ENCODE measurements at regions not wholly inside any gene's neighbourhood (a gene's known extent, or its start where the extent isn't known, plus 50 kb on each side); places are given as distances from the start of the nearest gene placed in this dataset.
"Not testable (repeated sequence)": the region's sequence is repeated elsewhere in the genome, so short reads cannot be mapped to it uniquely, and the experiment has no call there.

DNA sequence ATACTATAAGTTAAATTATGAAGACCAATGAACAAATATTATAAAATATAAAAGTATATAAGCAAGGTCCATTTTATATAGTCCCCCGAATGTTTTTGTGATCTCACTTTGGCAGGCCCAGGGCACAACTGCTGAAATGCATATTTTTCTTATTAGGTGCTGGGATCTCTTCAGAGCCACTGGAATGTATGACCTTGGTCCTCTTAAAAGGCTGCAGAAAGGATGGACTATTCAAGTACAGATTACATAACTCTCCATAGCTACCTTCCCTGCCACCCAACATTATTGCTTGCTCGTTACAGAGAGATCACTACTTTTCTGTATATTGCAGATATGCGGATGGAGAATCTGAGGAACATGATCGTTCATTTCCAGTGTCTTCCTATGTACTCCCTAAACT is 925.6 kb upstream of the CELF4 start:
- TF ChIP-seq, protein P1, sequence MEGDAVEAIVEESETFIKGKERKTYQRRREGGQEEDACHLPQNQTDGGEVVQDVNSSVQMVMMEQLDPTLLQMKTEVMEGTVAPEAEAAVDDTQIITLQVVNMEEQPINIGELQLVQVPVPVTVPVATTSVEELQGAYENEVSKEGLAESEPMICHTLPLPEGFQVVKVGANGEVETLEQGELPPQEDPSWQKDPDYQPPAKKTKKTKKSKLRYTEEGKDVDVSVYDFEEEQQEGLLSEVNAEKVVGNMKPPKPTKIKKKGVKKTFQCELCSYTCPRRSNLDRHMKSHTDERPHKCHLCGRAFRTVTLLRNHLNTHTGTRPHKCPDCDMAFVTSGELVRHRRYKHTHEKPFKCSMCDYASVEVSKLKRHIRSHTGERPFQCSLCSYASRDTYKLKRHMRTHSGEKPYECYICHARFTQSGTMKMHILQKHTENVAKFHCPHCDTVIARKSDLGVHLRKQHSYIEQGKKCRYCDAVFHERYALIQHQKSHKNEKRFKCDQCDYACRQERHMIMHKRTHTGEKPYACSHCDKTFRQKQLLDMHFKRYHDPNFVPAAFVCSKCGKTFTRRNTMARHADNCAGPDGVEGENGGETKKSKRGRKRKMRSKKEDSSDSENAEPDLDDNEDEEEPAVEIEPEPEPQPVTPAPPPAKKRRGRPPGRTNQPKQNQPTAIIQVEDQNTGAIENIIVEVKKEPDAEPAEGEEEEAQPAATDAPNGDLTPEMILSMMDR (IDR thresholded peaks at IDR 0.05; ENCODE audit: insufficient read depth, low read depth, low read length) = no peak
- H3K4me3 ChIP-seq (ENCODE audit: low read depth, low read length) = no peak overlapping the region
- DNase-seq (ENCODE audit: low read depth) = no peak

DNA sequence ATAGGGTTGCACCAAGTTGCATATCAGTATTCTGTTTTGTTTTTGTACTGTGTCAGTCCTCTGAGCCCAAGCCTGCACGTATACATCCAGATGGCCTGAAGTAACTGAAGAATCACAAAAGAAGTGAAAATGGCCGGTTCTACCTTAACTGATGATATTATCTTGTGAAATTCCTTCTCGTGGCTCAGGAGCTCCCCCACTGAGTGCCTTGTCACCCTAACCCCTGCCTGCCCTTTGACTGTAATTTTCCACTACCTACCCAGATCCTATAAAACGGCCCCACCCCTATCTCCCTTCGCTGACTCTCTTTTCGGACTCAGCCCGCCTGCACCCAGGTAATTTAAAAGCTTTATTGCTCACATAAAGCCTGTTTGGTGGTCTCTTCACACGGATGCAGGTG is 924.1 kb upstream of the CELF4 start:
- not testable (repeated sequence) for DNase-seq (ENCODE audit: low read depth); H3K4me3 ChIP-seq (ENCODE audit: low read depth, low read length)

- DNase-seq (ENCODE audit: low read depth) = no peak
- H3K4me3 ChIP-seq (ENCODE audit: low read depth, low read length) = no peak overlapping the region
- TF ChIP-seq, protein P1 (IDR thresholded peaks at IDR 0.05; ENCODE audit: insufficient read depth, low read depth, low read length) = no peak
Observed at GRCh38 chr18:38487521-38487920, 921.9 kb upstream of the CELF4 start.

DNA sequence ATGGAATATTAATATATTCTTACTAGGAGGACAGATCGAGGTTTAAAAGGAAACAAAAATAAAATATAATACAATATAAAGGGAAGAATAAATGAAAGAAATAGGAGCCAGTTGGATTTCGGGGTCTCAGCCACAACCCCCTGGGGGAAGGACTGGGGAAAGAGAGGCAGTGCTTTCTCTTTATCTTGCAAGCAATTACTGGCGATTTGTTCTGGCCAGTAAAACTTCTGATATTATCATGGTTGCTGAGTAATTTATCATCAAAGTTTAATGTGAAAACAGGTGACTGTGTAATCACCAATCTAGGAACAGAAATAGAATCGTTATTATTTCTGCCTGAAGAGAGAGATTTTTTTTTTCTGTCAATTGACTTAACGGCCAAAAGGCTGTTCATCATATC is 917.7 kb upstream of the CELF4 start:
- TF ChIP-seq, protein P1 (IDR thresholded peaks at IDR 0.05; ENCODE audit: insufficient read depth, low read depth, low read length) = no peak
- no peak overlapping the region for H3K4me3 ChIP-seq (ENCODE audit: low read depth, low read length)
- no peak for DNase-seq (ENCODE audit: low read depth)

DNA sequence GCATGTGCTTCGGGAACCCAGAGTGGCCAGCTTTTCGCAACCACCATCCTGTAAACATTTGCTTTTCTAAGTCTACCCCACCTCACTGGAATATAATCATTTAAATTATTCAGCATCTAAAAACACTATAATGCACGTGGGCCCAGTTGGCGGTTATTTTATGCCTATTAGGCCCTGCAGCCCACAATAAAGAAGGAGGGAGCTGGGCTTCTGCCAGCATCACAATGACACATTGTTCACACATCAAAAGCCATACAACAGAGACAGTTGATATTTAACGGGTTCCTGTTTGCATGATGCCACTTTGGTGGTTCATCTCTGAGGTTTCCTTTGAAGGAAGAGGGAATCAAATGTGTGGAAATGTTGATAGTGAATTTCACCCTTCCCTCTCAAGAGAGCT is 916.0 kb upstream of the CELF4 start:
- H3K4me3 ChIP-seq (ENCODE audit: low read depth, low read length) = no peak overlapping the region
- TF ChIP-seq, protein P1 (IDR thresholded peaks at IDR 0.05; ENCODE audit: insufficient read depth, low read depth, low read length) = no peak

DNA sequence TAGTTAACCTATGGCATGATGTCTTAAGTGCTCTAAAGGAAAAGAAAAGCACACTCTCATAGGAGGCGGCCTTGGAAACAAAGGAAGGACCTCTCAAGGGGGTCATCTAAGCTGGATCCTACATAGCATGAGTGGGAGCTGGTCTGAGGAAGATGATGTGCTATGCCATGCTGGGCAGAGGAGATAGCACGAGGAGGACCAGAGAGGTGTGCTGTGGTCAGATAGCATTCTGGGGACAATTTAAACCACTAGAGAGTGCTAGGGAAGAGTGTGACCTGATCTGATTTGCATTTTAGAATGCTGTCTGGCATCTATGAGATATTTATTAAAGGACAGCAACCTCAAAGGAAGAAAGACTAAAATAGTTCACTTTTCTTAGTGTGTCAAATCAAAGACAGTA is 910.1 kb upstream of the CELF4 start:
- TF ChIP-seq, protein P1 (IDR thresholded peaks at IDR 0.05; ENCODE audit: insufficient read depth, low read depth, low read length) = no peak

More for the DNA sequence above, 916.0 kb upstream of the CELF4 start:
- DNase-seq (ENCODE audit: low read depth) = no peak

GRCh38 chr18:38473535-38473934 is 907.9 kb upstream of the CELF4 start:
- TF ChIP-seq, protein P1 (IDR thresholded peaks at IDR 0.05; ENCODE audit: insufficient read depth, low read depth, low read length) = no peak
- H3K4me3 ChIP-seq (ENCODE audit: low read depth, low read length) = no peak overlapping the region
- no peak for DNase-seq (ENCODE audit: low read depth)

More for the DNA sequence above, 910.1 kb upstream of the CELF4 start:
- H3K4me3 ChIP-seq (ENCODE audit: low read depth, low read length) = no peak overlapping the region
- no peak for DNase-seq (ENCODE audit: low read depth)

Data from fibroblast of villous mesenchyme (primary cell).